Liver (tissue), 8 donors: ENCODE measurements at regions not wholly inside any gene's neighbourhood (a gene's known extent, or its start where the extent isn't known, plus 50 kb on each side); places are given as distances from the start of the nearest gene placed in this dataset.

Experiments used
- DNase-seq: peaks from one replicate; pipeline ENCODE4 v3.0.0-alpha.2; 2017; ENCODE audit warnings: low spot score
- H3K27ac ChIP-seq, 2 donors: one replicate each; pipeline ENCODE4 v1.7.0; 2013; ENCODE audit warnings: inconsistent platforms in 2 of 2, low read length in 2 of 2, control low read depth in 1 of 2, low read depth in 1 of 2, mild to moderate bottlenecking in 1 of 2
- H3K27me3 ChIP-seq, 4 donors: one replicate each; pipeline versions ENCODE4 v1.6.1 to v1.7.0; 2013; ENCODE audit warnings: low read length in 3 of 4, inconsistent platforms in 1 of 4, mild to moderate bottlenecking in 1 of 4, moderate library complexity in 1 of 4; ENCODE audit not compliant: control insufficient read depth in 4 of 4, insufficient read depth in 4 of 4
- H3K36me3 ChIP-seq, 4 donors: one replicate each; pipeline versions ENCODE4 v1.6.1 to v1.7.0; 2013; ENCODE audit warnings: low read length in 3 of 4, mild to moderate bottlenecking in 3 of 4, low read depth in 1 of 4, moderate library complexity in 1 of 4; ENCODE audit not compliant: control insufficient read depth in 4 of 4, insufficient read depth in 3 of 4
- H3K4me1 ChIP-seq, 4 donors: one replicate each; pipeline versions ENCODE4 v1.6.1 to v1.7.0; 2013; ENCODE audit warnings: low read length in 3 of 4, mild to moderate bottlenecking in 3 of 4, moderate library complexity in 1 of 4; ENCODE audit not compliant: control insufficient read depth in 4 of 4, insufficient read depth in 4 of 4
- H3K4me3 ChIP-seq, 3 donors: one replicate each; pipeline versions ENCODE4 v1.6.1 to v1.7.0; 2013; ENCODE audit warnings: low read length in 3 of 3, control low read depth in 1 of 3, low read depth in 1 of 3, mild to moderate bottlenecking in 1 of 3
- H3K9ac ChIP-seq, 2 donors: one replicate each; pipeline ENCODE4 v1.7.0; 2013; ENCODE audit warnings: low read length in 2 of 2, mild to moderate bottlenecking in 2 of 2, moderate library complexity in 2 of 2, control low read depth in 1 of 2, low read depth in 1 of 2
- H3K9me3 ChIP-seq, 4 donors: one replicate each; pipeline versions ENCODE4 v1.6.1 to v1.7.0; 2013; ENCODE audit warnings: low read length in 3 of 4; ENCODE audit not compliant: control insufficient read depth in 4 of 4
- EGR1 ChIP-seq, 2 donors: IDR thresholded peaks; 2 replicates each; pipeline ENCODE4 v1.6.1; 2016 to 2018; ENCODE audit warnings: antibody characterized with exemption in 2 of 2, low read depth in 2 of 2
- FOXA1 ChIP-seq: IDR thresholded peaks from 2 replicates; pipeline ENCODE4 v1.6.1; 2016; ENCODE audit warnings: antibody characterized with exemption
- FOXA2 ChIP-seq: IDR thresholded peaks from 2 replicates; pipeline ENCODE4 v1.6.1; 2016; ENCODE audit warnings: antibody characterized with exemption
- GABPA ChIP-seq, 2 donors: IDR thresholded peaks in 1 of 2; conservative IDR thresholded peaks in 1 of 2; 2 replicates each; pipeline ENCODE4 v1.6.1; 2016; ENCODE audit warnings: antibody characterized with exemption in 2 of 2, mild to moderate bottlenecking in 1 of 2, moderate library complexity in 1 of 2
- HNF4A ChIP-seq, 2 donors: conservative IDR thresholded peaks; 2 replicates each; pipeline ENCODE4 v1.6.1; 2016; ENCODE audit warnings: antibody characterized with exemption in 2 of 2, mild to moderate bottlenecking in 2 of 2
- HNF4G ChIP-seq: IDR thresholded peaks from 2 replicates; pipeline ENCODE4 v1.6.1; 2016; ENCODE audit warnings: antibody characterized with exemption
- JUND ChIP-seq, 2 donors: IDR thresholded peaks; 2 replicates each; pipeline ENCODE4 v1.6.1; 2016; ENCODE audit warnings: antibody characterized with exemption in 2 of 2
- NR2F2 ChIP-seq: IDR thresholded peaks from 2 replicates; pipeline ENCODE4 v1.6.1; 2016; ENCODE audit warnings: antibody characterized with exemption
- RAD21 ChIP-seq, 2 donors: IDR thresholded peaks; 2 replicates each; pipeline ENCODE4 v1.6.1; 2016; ENCODE audit warnings: antibody characterized with exemption in 2 of 2, mild to moderate bottlenecking in 2 of 2
- RXRA ChIP-seq, 2 donors: IDR thresholded peaks; 2 replicates each; pipeline ENCODE4 v1.6.1; 2017 to 2018; ENCODE audit warnings: antibody characterized with exemption in 2 of 2, mild to moderate bottlenecking in 1 of 2
- SP1 ChIP-seq: IDR thresholded peaks from 2 replicates; pipeline ENCODE4 v1.6.1; 2018; ENCODE audit warnings: antibody characterized with exemption, mild to moderate bottlenecking
- TAF1 ChIP-seq: conservative IDR thresholded peaks from 2 replicates; pipeline ENCODE4 v1.6.1; 2016; ENCODE audit warnings: antibody characterized with exemption, mild to moderate bottlenecking
- YY1 ChIP-seq: IDR thresholded peaks from 2 replicates; pipeline ENCODE4 v1.6.1; 2016; ENCODE audit warnings: antibody characterized with exemption, mild to moderate bottlenecking
- WGBS: extraction: QIAGEN DNeasy Blood & Tissue Kit; methylation state at CpG from one replicate; pipeline ENCODE4 v1.1.7; 2013; 5-methylcytosine and 5-hydroxymethylcytosine counted together
- TF ChIP-seq, protein P1 (sequence below): IDR thresholded peaks from 2 replicates; pipeline ENCODE4 v1.6.1; 2016; ENCODE audit warnings: antibody characterized with exemption
- TF ChIP-seq, protein P2 (sequence below): IDR thresholded peaks from 2 replicates; pipeline ENCODE4 v1.6.1; 2016; ENCODE audit warnings: antibody characterized with exemption
- TF ChIP-seq, protein P3 (sequence below): IDR thresholded peaks from 2 replicates; pipeline ENCODE4 v1.6.1; 2016; ENCODE audit warnings: antibody characterized with exemption
- TF ChIP-seq, protein P4 (sequence below): fragments of 150-350 bp; IDR thresholded peaks from 2 replicates; pipeline ENCODE4 v1.5.1; 2017; ENCODE audit warnings: improper control_type of control experiment, low read depth, low read length; ENCODE audit not compliant: missing input control
- TF ChIP-seq, protein P5 (sequence below): IDR thresholded peaks from 2 replicates; pipeline ENCODE4 v1.6.1; 2016; ENCODE audit warnings: antibody characterized with exemption, mild to moderate bottlenecking
- donor health status: healthy.
- donor health status: healthy.
- donor health status: healthy.
- donor health status: healthy.
- donor health status: healthy.

DNA sequence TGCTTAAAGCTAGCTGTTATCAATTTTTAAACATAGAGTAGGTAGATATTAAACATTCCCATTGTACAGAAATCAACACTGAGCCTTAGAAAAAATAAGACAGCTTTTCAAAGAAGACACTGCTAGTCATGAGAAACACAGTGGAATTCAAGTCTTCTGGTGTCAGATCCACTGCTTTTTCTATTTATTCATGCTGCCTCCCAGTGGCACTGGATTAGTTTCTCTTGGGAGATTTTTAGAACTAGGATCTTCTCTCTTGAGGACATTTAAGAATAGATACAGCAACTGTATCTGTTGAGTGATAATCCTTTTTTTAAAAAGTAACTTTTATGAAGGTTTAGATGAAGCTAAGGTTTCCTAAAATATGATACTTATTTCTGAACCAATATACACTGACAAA is 1635.4 kb upstream of the C9orf72 start:
- H3K4me3 ChIP-seq = no peak overlapping the region
- H3K27me3 ChIP-seq = peaks cover 0 to 14% (median 6%) of the 10 kb centered on the region in 4 donors
- no peak for TF ChIP-seq TAF1
- TF ChIP-seq, protein P1, sequence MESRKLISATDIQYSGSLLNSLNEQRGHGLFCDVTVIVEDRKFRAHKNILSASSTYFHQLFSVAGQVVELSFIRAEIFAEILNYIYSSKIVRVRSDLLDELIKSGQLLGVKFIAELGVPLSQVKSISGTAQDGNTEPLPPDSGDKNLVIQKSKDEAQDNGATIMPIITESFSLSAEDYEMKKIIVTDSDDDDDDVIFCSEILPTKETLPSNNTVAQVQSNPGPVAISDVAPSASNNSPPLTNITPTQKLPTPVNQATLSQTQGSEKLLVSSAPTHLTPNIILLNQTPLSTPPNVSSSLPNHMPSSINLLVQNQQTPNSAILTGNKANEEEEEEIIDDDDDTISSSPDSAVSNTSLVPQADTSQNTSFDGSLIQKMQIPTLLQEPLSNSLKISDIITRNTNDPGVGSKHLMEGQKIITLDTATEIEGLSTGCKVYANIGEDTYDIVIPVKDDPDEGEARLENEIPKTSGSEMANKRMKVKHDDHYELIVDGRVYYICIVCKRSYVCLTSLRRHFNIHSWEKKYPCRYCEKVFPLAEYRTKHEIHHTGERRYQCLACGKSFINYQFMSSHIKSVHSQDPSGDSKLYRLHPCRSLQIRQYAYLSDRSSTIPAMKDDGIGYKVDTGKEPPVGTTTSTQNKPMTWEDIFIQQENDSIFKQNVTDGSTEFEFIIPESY = no peak
- no peak for TF ChIP-seq YY1
- no peak for TF ChIP-seq FOXA2
- TF ChIP-seq FOXA1 = no peak
- no peak for TF ChIP-seq NR2F2
- no peak for TF ChIP-seq JUND (IDR thresholded peaks at IDR 0.05)
- TF ChIP-seq EGR1 (IDR thresholded peaks at IDR 0.05; ENCODE audit: low read depth in 2 of 2) = no peak
- no peak for TF ChIP-seq RXRA (IDR thresholded peaks at IDR 0.05)
- TF ChIP-seq, protein P2, sequence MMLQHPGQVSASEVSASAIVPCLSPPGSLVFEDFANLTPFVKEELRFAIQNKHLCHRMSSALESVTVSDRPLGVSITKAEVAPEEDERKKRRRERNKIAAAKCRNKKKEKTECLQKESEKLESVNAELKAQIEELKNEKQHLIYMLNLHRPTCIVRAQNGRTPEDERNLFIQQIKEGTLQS = no peak
- no peak for DNase-seq
- no peaks in the 10 kb centered on the region for H3K36me3 ChIP-seq
- no peaks in the 10 kb centered on the region for H3K9me3 ChIP-seq
- no peak overlapping the region for H3K27ac ChIP-seq
- peaks cover 6 to 20% (median 14%) of the 10 kb centered on the region in 4 donors for H3K4me1 ChIP-seq
- H3K9ac ChIP-seq = no peak overlapping the region

DNA sequence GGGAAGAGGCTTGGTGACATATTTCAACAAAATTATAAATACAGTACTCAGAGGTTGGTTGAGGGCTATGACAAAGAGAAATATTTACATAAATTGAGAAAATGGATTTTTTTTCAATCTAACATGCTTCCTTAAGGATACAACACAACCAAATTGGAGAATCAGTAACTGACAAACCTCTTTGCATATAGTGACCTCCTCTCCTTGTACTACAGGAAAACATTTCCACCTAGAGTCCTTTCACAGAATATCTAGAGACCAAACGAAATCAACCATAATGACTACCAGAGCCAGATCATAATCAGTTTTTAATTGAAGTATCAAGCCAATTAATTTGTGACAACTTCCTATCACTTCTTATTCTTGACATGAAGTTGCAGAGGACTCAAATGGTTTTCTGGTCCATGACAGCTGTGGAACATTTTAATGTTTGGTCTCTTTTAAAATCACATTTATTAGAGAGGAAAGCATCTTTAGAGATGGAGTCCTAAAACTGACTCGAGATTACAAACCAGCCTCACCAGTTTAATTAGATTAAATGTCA is 1636.5 kb upstream of the C9orf72 start:
- Histone ChIP-seq H3K36me3 (no peaks in the 10 kb centered on the region), H3K27me3 (peaks cover 0 to 17% (median 9%) of the 10 kb centered on the region in 4 donors), H3K9ac (no peak overlapping the region), H3K27ac (no peak overlapping the region), H3K4me1 (peaks cover 6 to 25% (median 14%) of the 10 kb centered on the region in 4 donors), H3K9me3 (no peaks in the 10 kb centered on the region), H3K4me3 (no peak overlapping the region)
- WGBS = 42% methylated on average over 2 of the region's 2 CpGs
- TF ChIP-seq SP1 (no peak), RAD21 (IDR thresholded peaks at IDR 0.05) (no peak), FOXA2 (no peak), NR2F2 (no peak), FOXA1 (no peak), YY1 (no peak), HNF4A (conservative IDR thresholded peaks at IDR 0.05) (no peak), RXRA (IDR thresholded peaks at IDR 0.05) (no peak), HNF4G (no peak), TAF1 (no peak), GABPA (IDR thresholded peaks at IDR 0.05 in 1 of 2, conservative IDR thresholded peaks at IDR 0.05 in 1 of 2) (no peak), EGR1 (IDR thresholded peaks at IDR 0.05; ENCODE audit: low read depth in 2 of 2) (no peak)
- TF ChIP-seq, protein P3, sequence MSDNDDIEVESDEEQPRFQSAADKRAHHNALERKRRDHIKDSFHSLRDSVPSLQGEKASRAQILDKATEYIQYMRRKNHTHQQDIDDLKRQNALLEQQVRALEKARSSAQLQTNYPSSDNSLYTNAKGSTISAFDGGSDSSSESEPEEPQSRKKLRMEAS = no peak
- TF ChIP-seq, protein P4, sequence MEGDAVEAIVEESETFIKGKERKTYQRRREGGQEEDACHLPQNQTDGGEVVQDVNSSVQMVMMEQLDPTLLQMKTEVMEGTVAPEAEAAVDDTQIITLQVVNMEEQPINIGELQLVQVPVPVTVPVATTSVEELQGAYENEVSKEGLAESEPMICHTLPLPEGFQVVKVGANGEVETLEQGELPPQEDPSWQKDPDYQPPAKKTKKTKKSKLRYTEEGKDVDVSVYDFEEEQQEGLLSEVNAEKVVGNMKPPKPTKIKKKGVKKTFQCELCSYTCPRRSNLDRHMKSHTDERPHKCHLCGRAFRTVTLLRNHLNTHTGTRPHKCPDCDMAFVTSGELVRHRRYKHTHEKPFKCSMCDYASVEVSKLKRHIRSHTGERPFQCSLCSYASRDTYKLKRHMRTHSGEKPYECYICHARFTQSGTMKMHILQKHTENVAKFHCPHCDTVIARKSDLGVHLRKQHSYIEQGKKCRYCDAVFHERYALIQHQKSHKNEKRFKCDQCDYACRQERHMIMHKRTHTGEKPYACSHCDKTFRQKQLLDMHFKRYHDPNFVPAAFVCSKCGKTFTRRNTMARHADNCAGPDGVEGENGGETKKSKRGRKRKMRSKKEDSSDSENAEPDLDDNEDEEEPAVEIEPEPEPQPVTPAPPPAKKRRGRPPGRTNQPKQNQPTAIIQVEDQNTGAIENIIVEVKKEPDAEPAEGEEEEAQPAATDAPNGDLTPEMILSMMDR = no peak
- TF ChIP-seq, protein P5, sequence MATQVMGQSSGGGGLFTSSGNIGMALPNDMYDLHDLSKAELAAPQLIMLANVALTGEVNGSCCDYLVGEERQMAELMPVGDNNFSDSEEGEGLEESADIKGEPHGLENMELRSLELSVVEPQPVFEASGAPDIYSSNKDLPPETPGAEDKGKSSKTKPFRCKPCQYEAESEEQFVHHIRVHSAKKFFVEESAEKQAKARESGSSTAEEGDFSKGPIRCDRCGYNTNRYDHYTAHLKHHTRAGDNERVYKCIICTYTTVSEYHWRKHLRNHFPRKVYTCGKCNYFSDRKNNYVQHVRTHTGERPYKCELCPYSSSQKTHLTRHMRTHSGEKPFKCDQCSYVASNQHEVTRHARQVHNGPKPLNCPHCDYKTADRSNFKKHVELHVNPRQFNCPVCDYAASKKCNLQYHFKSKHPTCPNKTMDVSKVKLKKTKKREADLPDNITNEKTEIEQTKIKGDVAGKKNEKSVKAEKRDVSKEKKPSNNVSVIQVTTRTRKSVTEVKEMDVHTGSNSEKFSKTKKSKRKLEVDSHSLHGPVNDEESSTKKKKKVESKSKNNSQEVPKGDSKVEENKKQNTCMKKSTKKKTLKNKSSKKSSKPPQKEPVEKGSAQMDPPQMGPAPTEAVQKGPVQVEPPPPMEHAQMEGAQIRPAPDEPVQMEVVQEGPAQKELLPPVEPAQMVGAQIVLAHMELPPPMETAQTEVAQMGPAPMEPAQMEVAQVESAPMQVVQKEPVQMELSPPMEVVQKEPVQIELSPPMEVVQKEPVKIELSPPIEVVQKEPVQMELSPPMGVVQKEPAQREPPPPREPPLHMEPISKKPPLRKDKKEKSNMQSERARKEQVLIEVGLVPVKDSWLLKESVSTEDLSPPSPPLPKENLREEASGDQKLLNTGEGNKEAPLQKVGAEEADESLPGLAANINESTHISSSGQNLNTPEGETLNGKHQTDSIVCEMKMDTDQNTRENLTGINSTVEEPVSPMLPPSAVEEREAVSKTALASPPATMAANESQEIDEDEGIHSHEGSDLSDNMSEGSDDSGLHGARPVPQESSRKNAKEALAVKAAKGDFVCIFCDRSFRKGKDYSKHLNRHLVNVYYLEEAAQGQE = no peak
- TF ChIP-seq, protein P2 = no peak
- TF ChIP-seq, protein P1 = no peak
- no peak for DNase-seq
